ENCODE measurements at regions not wholly inside any gene's neighbourhood (a gene's known extent, or its start where the extent isn't known, plus 50 kb on each side); places are given as distances from the start of the nearest gene placed in this dataset.

DNA sequence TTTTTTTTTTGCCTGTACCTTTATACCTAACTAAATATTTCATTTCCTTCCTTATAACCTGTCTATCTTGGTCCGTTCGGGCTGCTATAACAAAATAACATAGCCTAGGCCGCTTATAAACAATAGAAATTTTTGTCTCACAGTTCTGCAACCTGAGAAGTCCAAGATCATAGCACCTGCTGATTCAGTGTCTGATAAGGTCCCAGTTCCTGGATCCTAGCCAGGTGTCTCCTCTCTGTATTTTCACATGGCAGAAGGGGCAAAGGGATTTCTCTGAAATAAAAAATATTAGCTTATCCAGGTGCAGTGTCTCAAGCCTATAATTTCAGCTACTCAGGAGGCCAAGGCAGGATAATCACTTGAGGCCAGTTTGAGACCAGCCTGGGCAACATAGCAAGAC, 1046.6 kb upstream of the USP15 start:
- Mint-ChIP-seq H3K36me3 (no peaks in the 10 kb centered on the region), H3K4me1 (no peaks in the 10 kb centered on the region), H3K27ac (no peak overlapping the region), H3K4me3 (no peak overlapping the region), H3K27me3 (ENCODE audit: low read depth) (no peaks in the 10 kb centered on the region), H3K9me3 (no peaks in the 10 kb centered on the region)
- CTCF ChIA-PET, result no interaction called here
- POLR2A ChIA-PET, result no interaction called here
- DNase-seq (ENCODE audit: low spot score) (no peak), ATAC-seq (no peak)
- TF ChIP-seq, protein P1, sequence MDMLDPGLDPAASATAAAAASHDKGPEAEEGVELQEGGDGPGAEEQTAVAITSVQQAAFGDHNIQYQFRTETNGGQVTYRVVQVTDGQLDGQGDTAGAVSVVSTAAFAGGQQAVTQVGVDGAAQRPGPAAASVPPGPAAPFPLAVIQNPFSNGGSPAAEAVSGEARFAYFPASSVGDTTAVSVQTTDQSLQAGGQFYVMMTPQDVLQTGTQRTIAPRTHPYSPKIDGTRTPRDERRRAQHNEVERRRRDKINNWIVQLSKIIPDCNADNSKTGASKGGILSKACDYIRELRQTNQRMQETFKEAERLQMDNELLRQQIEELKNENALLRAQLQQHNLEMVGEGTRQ (CRISPR knock-in tag; IDR thresholded peaks at IDR 0.05), result no peak
- TF ChIP-seq, protein P2, sequence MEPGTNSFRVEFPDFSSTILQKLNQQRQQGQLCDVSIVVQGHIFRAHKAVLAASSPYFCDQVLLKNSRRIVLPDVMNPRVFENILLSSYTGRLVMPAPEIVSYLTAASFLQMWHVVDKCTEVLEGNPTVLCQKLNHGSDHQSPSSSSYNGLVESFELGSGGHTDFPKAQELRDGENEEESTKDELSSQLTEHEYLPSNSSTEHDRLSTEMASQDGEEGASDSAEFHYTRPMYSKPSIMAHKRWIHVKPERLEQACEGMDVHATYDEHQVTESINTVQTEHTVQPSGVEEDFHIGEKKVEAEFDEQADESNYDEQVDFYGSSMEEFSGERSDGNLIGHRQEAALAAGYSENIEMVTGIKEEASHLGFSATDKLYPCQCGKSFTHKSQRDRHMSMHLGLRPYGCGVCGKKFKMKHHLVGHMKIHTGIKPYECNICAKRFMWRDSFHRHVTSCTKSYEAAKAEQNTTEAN (CRISPR knock-in tag; IDR thresholded peaks at IDR 0.05), result no peak
- TF ChIP-seq, protein P3, sequence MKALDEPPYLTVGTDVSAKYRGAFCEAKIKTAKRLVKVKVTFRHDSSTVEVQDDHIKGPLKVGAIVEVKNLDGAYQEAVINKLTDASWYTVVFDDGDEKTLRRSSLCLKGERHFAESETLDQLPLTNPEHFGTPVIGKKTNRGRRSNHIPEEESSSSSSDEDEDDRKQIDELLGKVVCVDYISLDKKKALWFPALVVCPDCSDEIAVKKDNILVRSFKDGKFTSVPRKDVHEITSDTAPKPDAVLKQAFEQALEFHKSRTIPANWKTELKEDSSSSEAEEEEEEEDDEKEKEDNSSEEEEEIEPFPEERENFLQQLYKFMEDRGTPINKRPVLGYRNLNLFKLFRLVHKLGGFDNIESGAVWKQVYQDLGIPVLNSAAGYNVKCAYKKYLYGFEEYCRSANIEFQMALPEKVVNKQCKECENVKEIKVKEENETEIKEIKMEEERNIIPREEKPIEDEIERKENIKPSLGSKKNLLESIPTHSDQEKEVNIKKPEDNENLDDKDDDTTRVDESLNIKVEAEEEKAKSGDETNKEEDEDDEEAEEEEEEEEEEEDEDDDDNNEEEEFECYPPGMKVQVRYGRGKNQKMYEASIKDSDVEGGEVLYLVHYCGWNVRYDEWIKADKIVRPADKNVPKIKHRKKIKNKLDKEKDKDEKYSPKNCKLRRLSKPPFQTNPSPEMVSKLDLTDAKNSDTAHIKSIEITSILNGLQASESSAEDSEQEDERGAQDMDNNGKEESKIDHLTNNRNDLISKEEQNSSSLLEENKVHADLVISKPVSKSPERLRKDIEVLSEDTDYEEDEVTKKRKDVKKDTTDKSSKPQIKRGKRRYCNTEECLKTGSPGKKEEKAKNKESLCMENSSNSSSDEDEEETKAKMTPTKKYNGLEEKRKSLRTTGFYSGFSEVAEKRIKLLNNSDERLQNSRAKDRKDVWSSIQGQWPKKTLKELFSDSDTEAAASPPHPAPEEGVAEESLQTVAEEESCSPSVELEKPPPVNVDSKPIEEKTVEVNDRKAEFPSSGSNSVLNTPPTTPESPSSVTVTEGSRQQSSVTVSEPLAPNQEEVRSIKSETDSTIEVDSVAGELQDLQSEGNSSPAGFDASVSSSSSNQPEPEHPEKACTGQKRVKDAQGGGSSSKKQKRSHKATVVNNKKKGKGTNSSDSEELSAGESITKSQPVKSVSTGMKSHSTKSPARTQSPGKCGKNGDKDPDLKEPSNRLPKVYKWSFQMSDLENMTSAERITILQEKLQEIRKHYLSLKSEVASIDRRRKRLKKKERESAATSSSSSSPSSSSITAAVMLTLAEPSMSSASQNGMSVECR (CRISPR knock-in tag; IDR thresholded peaks at IDR 0.05; ENCODE audit: borderline replicate concordance), result no peak
- TF ChIP-seq ZNF671 (CRISPR knock-in tag; IDR thresholded peaks at IDR 0.05) (no peak), CBFB (CRISPR knock-in tag; IDR thresholded peaks at IDR 0.05; ENCODE audit: low read depth) (no peak), TP53 (CRISPR knock-in tag; IDR thresholded peaks at IDR 0.05) (no peak), IRF2 (CRISPR knock-in tag; IDR thresholded peaks at IDR 0.05; ENCODE audit: borderline replicate concordance, low read depth) (no peak), CREB1 (CRISPR knock-in tag; IDR thresholded peaks at IDR 0.05) (no peak), MXD4 (CRISPR knock-in tag; IDR thresholded peaks at IDR 0.05; ENCODE audit: borderline replicate concordance) (no peak), PRRX2 (CRISPR knock-in tag; IDR thresholded peaks at IDR 0.05) (no peak), CREM (CRISPR knock-in tag; IDR thresholded peaks at IDR 0.05) (no peak)
- TF ChIP-seq, protein P4, sequence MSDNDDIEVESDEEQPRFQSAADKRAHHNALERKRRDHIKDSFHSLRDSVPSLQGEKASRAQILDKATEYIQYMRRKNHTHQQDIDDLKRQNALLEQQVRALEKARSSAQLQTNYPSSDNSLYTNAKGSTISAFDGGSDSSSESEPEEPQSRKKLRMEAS (CRISPR knock-in tag; IDR thresholded peaks at IDR 0.05), result no peak
- TF ChIP-seq, protein P5, sequence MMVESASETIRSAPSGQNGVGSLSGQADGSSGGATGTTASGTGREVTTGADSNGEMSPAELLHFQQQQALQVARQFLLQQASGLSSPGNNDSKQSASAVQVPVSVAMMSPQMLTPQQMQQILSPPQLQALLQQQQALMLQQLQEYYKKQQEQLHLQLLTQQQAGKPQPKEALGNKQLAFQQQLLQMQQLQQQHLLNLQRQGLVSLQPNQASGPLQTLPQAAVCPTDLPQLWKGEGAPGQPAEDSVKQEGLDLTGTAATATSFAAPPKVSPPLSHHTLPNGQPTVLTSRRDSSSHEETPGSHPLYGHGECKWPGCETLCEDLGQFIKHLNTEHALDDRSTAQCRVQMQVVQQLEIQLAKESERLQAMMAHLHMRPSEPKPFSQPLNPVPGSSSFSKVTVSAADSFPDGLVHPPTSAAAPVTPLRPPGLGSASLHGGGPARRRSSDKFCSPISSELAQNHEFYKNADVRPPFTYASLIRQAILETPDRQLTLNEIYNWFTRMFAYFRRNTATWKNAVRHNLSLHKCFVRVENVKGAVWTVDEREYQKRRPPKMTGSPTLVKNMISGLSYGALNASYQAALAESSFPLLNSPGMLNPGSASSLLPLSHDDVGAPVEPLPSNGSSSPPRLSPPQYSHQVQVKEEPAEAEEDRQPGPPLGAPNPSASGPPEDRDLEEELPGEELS (CRISPR knock-in tag; IDR thresholded peaks at IDR 0.05), result no peak
- TF ChIP-seq, protein P6, sequence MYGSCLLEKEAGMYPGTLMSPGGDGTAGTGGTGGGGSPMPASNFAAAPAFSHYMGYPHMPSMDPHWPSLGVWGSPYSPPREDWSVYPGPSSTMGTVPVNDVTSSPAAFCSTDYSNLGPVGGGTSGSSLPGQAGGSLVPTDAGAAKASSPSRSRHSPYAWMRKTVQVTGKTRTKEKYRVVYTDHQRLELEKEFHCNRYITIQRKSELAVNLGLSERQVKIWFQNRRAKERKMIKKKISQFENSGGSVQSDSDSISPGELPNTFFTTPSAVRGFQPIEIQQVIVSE (CRISPR knock-in tag; IDR thresholded peaks at IDR 0.05; ENCODE audit: borderline replicate concordance), result no peak

DNA sequence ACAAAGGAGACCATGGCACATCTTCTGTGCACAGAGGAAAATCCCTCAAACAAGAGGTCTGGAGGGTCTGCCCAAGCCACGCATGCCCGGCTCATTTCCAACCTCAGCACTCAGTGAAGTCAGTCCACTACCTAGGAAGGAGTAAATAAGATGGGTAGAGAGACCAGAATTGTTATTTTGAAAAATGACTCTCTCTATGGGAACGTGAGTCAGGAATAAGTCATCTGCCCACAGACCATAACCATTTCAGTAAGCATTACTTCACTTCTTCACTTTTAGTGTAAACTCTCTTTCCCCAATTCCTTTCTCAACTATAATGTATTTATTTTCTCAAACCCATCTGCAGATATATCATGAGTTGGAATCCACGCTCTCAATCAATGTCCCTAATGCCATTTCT, 1039.9 kb upstream of the USP15 start:
- no peak for ATAC-seq
- H3K4me1 Mint-ChIP-seq, result no peaks in the 10 kb centered on the region

More for the DNA sequence above, 1039.9 kb upstream of the USP15 start:
- no peaks in the 10 kb centered on the region; the same call in 1 of the 2 replicates for H3K9me3 Mint-ChIP-seq
- CTCF ChIA-PET, result no interaction called here
- no peak for DNase-seq (ENCODE audit: low spot score)
- H3K36me3 Mint-ChIP-seq, result no peaks in the 10 kb centered on the region
- no peak overlapping the region for H3K27ac Mint-ChIP-seq
- no peak for TF ChIP-seq ZNF416 (CRISPR knock-in tag; IDR thresholded peaks at IDR 0.05)
- POLR2A ChIA-PET, result no interaction called here
- no peaks in the 10 kb centered on the region for H3K27me3 Mint-ChIP-seq (ENCODE audit: low read depth)
- H3K4me3 Mint-ChIP-seq, result no peak overlapping the region
